SK-N-SH (cell line): ENCODE measurements at regions not wholly inside any gene's neighbourhood (a gene's known extent, or its start where the extent isn't known, plus 50 kb on each side); places are given as distances from the start of the nearest gene placed in this dataset.

Experiments
- CTCF ChIP-seq: fragments of 200-600 bp; sonication (generic); IDR thresholded peaks from 2 replicates; pipeline ENCODE4 v1.6.1; 2017; ENCODE audit warnings: antibody characterized with exemption, mild to moderate bottlenecking, moderate library complexity
- EP300 ChIP-seq, 2 experiments: IDR thresholded peaks; 2 replicates each; pipeline versions ENCODE4 v1.4.0 to v1.6.1; 2012; ENCODE audit warnings: borderline replicate concordance in 1 of 2, low read depth in 1 of 2, low read length in 1 of 2
- FOXM1 ChIP-seq: IDR thresholded peaks from 2 replicates; pipeline ENCODE4 v1.4.0; 2012; ENCODE audit warnings: low read depth, mild to moderate bottlenecking
- GABPA ChIP-seq: IDR thresholded peaks from 2 replicates; pipeline ENCODE4 v1.4.0; 2012; ENCODE audit warnings: low read depth, mild to moderate bottlenecking
- JUND ChIP-seq: IDR thresholded peaks from 2 replicates; pipeline ENCODE4 v1.4.0; 2012
- MAX ChIP-seq: IDR thresholded peaks from 2 replicates; pipeline ENCODE4 v1.4.0; 2012; ENCODE audit warnings: low read depth
- MXI1 ChIP-seq: IDR thresholded peaks from 2 replicates; pipeline ENCODE4 v1.6.1; 2012; ENCODE audit warnings: mild to moderate bottlenecking, low read depth, low read length, improper control_type of control experiment
- PBX3 ChIP-seq: IDR thresholded peaks from 2 replicates; pipeline ENCODE4; 2012
- POLR2AphosphoS5 ChIP-seq: IDR thresholded peaks from 2 replicates; pipeline ENCODE4 v1.6.1; 2012; ENCODE audit warnings: low read depth, low read length
- TAF1 ChIP-seq: IDR thresholded peaks from 2 replicates; pipeline ENCODE4 v1.6.1; 2012; ENCODE audit warnings: low read depth, mild to moderate bottlenecking, low read length, moderate library complexity, borderline replicate concordance
- YY1 ChIP-seq: IDR thresholded peaks from 2 replicates; pipeline ENCODE4 v1.4.0; 2012; ENCODE audit warnings: low read depth, mild to moderate bottlenecking
- TF ChIP-seq, protein P1 (sequence below): IDR thresholded peaks from 2 replicates; pipeline ENCODE4 v1.6.1; 2012; ENCODE audit warnings: mild to moderate bottlenecking, low read depth, low read length, moderate library complexity

DNA sequence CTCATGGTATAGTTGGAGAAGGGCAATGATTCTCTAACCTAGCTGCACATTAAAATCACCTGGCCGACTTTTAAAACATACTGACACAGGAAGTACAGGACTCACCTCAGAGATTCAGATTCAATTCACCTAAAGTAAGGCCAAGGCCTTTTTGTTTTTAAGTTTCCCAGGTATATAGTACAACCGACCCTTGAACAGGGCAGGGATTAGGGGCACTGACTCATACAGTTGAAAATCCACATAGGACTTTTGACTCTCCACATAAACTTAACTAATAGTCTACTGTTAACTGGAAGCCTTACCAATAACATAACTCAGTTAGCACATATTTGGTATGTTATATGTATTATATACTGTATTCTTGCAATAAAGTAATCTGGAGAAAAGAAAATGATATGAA is 129.5 kb upstream of the ABI3BP start:
- TF ChIP-seq FOXM1 (no peak), YY1 (no peak), CTCF (no peak), PBX3 (no peak), MXI1 (no peak), TAF1 (no peak), EP300 (IDR thresholded peaks at IDR 0.05; ENCODE audit: borderline replicate concordance in 1 of 2, low read depth in 1 of 2, low read length in 1 of 2) (no peak), MAX (no peak), JUND (no peak), GABPA (no peak), POLR2AphosphoS5 (no peak)
- TF ChIP-seq, protein P1, sequence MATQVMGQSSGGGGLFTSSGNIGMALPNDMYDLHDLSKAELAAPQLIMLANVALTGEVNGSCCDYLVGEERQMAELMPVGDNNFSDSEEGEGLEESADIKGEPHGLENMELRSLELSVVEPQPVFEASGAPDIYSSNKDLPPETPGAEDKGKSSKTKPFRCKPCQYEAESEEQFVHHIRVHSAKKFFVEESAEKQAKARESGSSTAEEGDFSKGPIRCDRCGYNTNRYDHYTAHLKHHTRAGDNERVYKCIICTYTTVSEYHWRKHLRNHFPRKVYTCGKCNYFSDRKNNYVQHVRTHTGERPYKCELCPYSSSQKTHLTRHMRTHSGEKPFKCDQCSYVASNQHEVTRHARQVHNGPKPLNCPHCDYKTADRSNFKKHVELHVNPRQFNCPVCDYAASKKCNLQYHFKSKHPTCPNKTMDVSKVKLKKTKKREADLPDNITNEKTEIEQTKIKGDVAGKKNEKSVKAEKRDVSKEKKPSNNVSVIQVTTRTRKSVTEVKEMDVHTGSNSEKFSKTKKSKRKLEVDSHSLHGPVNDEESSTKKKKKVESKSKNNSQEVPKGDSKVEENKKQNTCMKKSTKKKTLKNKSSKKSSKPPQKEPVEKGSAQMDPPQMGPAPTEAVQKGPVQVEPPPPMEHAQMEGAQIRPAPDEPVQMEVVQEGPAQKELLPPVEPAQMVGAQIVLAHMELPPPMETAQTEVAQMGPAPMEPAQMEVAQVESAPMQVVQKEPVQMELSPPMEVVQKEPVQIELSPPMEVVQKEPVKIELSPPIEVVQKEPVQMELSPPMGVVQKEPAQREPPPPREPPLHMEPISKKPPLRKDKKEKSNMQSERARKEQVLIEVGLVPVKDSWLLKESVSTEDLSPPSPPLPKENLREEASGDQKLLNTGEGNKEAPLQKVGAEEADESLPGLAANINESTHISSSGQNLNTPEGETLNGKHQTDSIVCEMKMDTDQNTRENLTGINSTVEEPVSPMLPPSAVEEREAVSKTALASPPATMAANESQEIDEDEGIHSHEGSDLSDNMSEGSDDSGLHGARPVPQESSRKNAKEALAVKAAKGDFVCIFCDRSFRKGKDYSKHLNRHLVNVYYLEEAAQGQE, result no peak
